ENCODE measurements at regions not wholly inside any gene's neighbourhood (a gene's known extent, or its start where the extent isn't known, plus 50 kb on each side); places are given as distances from the start of the nearest gene placed in this dataset.

DNA sequence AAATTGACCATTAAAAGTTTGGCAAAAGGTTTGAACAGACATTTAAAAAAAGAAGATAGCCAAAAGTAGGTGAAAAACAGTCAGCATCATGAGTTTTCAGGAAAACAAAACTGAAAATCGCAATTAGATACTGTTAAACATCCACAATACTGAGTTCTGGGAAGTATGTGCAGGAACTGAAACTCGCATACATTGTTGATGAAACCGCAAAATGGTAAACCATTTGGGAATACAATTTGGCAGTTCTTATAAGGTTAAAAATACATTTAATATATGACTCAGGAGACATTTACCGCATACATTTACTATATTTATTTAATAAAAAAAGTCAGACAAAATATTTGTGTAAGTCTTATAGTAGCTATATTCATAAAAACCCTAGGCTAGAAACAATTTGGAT is 393.2 kb downstream of the COL11A1 start:
- H4K91ac ChIP-seq (ENCODE audit: insufficient read length, low read depth, low read length): no peak overlapping the region
- no peak overlapping the region for H2AK5ac ChIP-seq (ENCODE audit: insufficient read length, low read length)
- Mint-ChIP-seq H3K4me3 (no peak overlapping the region), H3K9me3 (no peaks in the 10 kb centered on the region), H3K27me3 (ENCODE audit: low read depth) (no peaks in the 10 kb centered on the region), H3K4me1 (no peaks in the 10 kb centered on the region; a peak in 1 of 4 replicates), H3K27ac (no peak overlapping the region), H3K36me3 (ENCODE audit: insufficient read depth in 1 of 3, low read depth in 3 of 3) (no peaks in the 10 kb centered on the region)
- H3K4ac ChIP-seq (ENCODE audit: low read depth, low read length): no peak overlapping the region
- no peaks in the 10 kb centered on the region for H3K79me2 ChIP-seq (ENCODE audit: insufficient read depth, low read length)
- no peaks in the 10 kb centered on the region for H3K79me1 ChIP-seq (ENCODE audit: insufficient read depth, low read depth, low read length, poor library complexity, severe bottlenecking)
- TF ChIP-seq, protein P1, sequence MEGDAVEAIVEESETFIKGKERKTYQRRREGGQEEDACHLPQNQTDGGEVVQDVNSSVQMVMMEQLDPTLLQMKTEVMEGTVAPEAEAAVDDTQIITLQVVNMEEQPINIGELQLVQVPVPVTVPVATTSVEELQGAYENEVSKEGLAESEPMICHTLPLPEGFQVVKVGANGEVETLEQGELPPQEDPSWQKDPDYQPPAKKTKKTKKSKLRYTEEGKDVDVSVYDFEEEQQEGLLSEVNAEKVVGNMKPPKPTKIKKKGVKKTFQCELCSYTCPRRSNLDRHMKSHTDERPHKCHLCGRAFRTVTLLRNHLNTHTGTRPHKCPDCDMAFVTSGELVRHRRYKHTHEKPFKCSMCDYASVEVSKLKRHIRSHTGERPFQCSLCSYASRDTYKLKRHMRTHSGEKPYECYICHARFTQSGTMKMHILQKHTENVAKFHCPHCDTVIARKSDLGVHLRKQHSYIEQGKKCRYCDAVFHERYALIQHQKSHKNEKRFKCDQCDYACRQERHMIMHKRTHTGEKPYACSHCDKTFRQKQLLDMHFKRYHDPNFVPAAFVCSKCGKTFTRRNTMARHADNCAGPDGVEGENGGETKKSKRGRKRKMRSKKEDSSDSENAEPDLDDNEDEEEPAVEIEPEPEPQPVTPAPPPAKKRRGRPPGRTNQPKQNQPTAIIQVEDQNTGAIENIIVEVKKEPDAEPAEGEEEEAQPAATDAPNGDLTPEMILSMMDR (conservative IDR thresholded peaks at IDR 0.05): no peak
- no peaks in the 10 kb centered on the region for H3K9me3 ChIP-seq (ENCODE audit: control insufficient read depth, low read depth, low read length)
- H2BK120ac ChIP-seq (ENCODE audit: low read depth, low read length, poor library complexity, severe bottlenecking): no peak overlapping the region
- no peak for DNase-seq
- no peak overlapping the region for H2BK15ac ChIP-seq (ENCODE audit: low read depth, low read length)
- no peak overlapping the region for H3K4me2 ChIP-seq (ENCODE audit: insufficient read depth, insufficient read length, low read length)
- no peak overlapping the region for H3K23ac ChIP-seq (ENCODE audit: insufficient read length, low read depth, low read length)
- no peak overlapping the region for H4K8ac ChIP-seq (replicated peaks; ENCODE audit: insufficient read length, low read depth, low read length)
- no peaks in the 10 kb centered on the region for H3K4me1 ChIP-seq (ENCODE audit: insufficient read depth, low read length)
- no peak overlapping the region for H3K27ac ChIP-seq (ENCODE audit: insufficient read length, low read depth, low read length)
- H2BK12ac ChIP-seq (ENCODE audit: insufficient read length, low read depth, low read length): no peak overlapping the region
- no peak overlapping the region for H2BK5ac ChIP-seq (ENCODE audit: insufficient read length, low read length)
- H3K18ac ChIP-seq (ENCODE audit: insufficient read length, low read depth, low read length): no peak overlapping the region
- no peak overlapping the region for H3K14ac ChIP-seq (ENCODE audit: insufficient read depth, low read length)
- no peak overlapping the region for H2AFZ ChIP-seq (ENCODE audit: low read length)
- no CpG with 5 or more reads among the region's 4 CpGs for WGBS (ENCODE audit: extremely low coverage, insufficient read length, low lambda C conversion rate)
- H3K23me2 ChIP-seq (ENCODE audit: insufficient read length, low read depth, low read length, poor library complexity, severe bottlenecking): no peaks in the 10 kb centered on the region
- no peak overlapping the region for H3T11ph ChIP-seq (ENCODE audit: low read length)
- no peaks in the 10 kb centered on the region for H3K27me3 ChIP-seq (ENCODE audit: insufficient read depth, low read length)
- no peak overlapping the region for H4K5ac ChIP-seq (ENCODE audit: insufficient read length, low read depth, low read length)
- H2BK20ac ChIP-seq (ENCODE audit: low read depth, low read length, poor library complexity, severe bottlenecking): no peak overlapping the region
- H3K9ac ChIP-seq (ENCODE audit: extremely low read depth, insufficient read length, low read length): no peak overlapping the region
- H3K56ac ChIP-seq (ENCODE audit: insufficient read length, low read depth, low read length): no peak overlapping the region
- H4K20me1 ChIP-seq (ENCODE audit: control insufficient read depth, insufficient read depth, insufficient read length): no peaks in the 10 kb centered on the region
